HAP-1 (cell line): ENCODE measurements at regions not wholly inside any gene's neighbourhood (a gene's known extent, or its start where the extent isn't known, plus 50 kb on each side); places are given as distances from the start of the nearest gene placed in this dataset.

ENCODE experiments used
- DNase-seq, 2 experiments: peaks; one replicate each; pipeline ENCODE4 v3.0.0-alpha.2; 2016 to 2020; ENCODE audit warnings: low spot score in 2 of 2
- H3K27me3 ChIP-seq: fragments of 250-450 bp; sonication (Bioruptor Pico); 2 replicates; pipeline ENCODE4 v1.5.1; 2020; ENCODE audit warnings: low read depth, mild to moderate bottlenecking, moderate library complexity
- H3K36me3 ChIP-seq: fragments of 250-450 bp; sonication (Bioruptor Pico); replicated peaks from 2 replicates; pipeline ENCODE4 v1.5.1; 2020; ENCODE audit warnings: mild to moderate bottlenecking
- H3K4me1 ChIP-seq: fragments of 250-450 bp; sonication (Bioruptor Pico); 2 replicates; pipeline ENCODE4 v1.5.1; 2020; ENCODE audit warnings: mild to moderate bottlenecking
- H3K4me3 ChIP-seq: fragments of 250-450 bp; sonication (Bioruptor Pico); 2 replicates; pipeline ENCODE4 v1.5.1; 2020; ENCODE audit warnings: mild to moderate bottlenecking, moderate library complexity
- H3K9me3 ChIP-seq: fragments of 250-450 bp; sonication (Bioruptor Pico); 2 replicates; pipeline ENCODE4 v1.5.1; 2020; ENCODE audit warnings: mild to moderate bottlenecking, moderate library complexity
- in situ Hi-C: fragments of 300-500 bp; cut with MboI; formaldehyde crosslinking; loops from 3 replicates; pipeline ENCODE4 v1.14.3; 2020; ENCODE audit warnings: low sequenced_read_pairs, inconsistent platforms, mixed read lengths

DNA sequence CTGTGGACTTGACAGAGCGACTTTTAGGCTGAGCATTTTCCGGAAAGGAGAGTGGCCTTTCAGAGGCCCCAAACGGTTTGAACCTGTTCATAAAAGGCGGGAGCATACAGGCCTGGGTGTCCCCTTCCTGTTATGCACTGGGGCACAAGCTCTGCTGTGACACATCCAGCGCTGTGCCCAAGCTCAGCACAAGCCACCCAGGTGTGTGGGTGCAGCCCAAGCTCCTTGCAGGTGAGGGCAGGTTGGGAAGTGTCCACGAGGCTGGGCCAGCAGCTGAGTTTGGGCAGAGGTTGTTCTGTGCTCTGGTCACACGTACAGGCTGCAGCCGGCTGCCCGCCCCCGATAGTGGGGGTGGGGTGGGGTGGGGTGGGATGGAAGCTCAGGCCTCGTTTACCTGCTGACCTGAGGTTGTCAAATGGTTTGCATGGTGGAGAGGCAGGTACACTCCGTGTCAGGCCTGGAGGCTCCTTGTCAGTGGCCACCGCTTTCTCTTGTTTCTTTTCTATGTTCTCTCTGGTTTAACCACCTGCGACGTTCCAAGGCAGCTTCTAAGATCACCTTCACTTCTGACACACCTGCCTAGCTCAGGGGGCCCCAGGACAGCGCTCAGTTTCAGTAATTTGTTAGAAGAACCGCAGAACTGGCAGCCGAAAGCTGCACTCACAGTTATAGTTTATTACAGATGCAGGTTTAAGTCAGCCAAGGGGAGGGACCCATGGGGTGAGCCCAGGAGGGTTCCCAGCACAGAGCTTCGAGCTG is 194.7 kb upstream of the CIBAR2 start:
- Histone ChIP-seq H3K4me3 (no peak overlapping the region), H3K36me3 (no peaks in the 10 kb centered on the region), H3K9me3 (no peaks in the 10 kb centered on the region), H3K4me1 (peaks cover 3% of the 10 kb centered on the region; the same call in 1 of the 2 replicates), H3K27me3 (no peaks in the 10 kb centered on the region)
- in situ Hi-C loops, result no loop called here
- DNase-seq, result no peak

DNA sequence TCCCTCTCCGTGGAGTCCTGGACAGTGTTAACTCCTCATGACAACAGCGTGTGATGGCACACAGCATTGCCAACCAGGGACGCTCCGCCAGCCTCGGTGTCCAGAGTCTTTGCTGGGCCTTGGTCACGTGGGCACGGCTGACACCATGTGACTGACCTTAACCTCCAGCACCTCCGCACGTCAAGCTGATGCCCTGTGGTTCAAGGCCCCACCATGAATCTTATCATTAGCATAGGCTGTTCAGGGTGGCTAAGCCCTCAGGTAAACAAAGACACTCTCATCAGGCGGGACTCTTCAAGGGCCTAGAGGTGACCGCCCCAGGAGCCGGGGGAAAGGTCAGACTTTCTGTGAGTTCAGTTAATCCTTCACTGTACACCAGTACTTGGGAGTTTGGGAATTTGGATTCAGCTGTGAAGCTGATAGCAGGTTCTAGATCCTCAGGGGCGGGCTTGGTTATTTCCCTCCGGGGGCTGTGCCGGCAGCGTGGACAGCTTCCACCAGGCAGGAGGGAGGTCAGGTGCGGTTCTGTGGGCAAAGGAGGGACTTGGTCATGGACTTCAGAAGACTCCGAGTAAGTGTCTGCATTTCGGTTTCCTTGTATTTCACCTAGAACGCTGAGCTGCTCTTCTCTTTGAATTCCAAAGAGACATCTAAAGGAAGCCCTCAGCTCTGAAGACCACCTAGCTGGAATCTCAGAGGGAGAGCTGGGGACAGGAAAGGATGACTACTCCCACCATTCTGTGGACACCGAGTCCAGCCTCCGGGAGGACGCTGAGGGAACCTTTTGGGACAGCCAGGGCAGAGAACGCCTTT is 195.5 kb upstream of the CIBAR2 start:
- no peak overlapping the region for H3K4me3 ChIP-seq

DNA sequence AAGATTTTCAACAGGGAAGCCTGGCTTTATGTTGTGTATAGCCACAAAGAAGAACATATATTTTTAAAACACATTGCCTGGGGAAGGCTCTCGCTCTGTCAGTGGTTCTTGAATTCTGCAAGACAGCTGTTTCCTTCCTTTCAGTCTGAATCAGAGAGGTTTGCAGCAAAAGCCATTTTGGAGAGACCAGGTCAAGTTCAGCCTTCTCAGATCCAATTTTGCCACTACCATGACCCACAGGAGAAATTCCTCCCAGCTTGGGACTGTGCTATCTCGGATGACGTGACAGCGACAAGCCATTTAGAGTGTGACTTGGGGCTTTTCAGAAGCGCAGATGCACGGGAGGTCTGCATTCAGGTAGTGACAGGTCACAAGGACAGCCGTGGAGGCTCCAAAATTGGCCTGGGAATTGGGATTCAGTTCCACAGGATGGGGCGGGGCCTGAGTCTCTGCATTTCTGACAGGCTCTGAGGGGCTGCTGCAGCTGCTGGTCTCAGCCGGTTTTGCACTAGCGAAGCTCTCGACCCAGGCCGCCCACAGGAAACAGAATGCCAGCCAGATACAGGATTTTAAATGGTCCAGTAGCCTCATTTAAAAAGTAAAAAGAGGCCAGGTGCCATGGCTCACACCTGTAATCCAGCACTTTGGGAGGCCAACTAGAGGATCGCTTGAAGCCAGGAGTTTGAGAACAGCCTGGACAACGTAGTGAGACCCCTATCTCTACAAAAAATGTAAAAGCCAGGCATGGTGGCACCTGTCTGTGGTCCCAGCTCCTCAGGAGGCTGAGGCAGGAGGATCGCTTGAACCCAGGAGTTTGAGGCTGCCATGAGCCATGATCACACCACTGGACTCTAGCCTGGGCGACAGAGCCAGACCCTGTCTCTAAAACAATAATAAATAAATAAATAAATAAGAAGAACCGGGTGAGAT is 196.6 kb upstream of the CIBAR2 start:
- H3K27me3 ChIP-seq, result no peaks in the 10 kb centered on the region
- H3K4me3 ChIP-seq, result no peak overlapping the region
- no peaks in the 10 kb centered on the region for H3K36me3 ChIP-seq
- H3K9me3 ChIP-seq, result no peaks in the 10 kb centered on the region
- no peak for DNase-seq
- H3K4me1 ChIP-seq, result no peaks in the 10 kb centered on the region
- in situ Hi-C loops, result no loop called here

More for the DNA sequence above, 195.5 kb upstream of the CIBAR2 start:
- in situ Hi-C loops, result no loop called here
- Histone ChIP-seq H3K4me1 (peaks cover 3% of the 10 kb centered on the region; the same call in 1 of the 2 replicates), H3K9me3 (no peaks in the 10 kb centered on the region), H3K36me3 (no peaks in the 10 kb centered on the region), H3K27me3 (no peaks in the 10 kb centered on the region)
- DNase-seq, result no peak

DNA sequence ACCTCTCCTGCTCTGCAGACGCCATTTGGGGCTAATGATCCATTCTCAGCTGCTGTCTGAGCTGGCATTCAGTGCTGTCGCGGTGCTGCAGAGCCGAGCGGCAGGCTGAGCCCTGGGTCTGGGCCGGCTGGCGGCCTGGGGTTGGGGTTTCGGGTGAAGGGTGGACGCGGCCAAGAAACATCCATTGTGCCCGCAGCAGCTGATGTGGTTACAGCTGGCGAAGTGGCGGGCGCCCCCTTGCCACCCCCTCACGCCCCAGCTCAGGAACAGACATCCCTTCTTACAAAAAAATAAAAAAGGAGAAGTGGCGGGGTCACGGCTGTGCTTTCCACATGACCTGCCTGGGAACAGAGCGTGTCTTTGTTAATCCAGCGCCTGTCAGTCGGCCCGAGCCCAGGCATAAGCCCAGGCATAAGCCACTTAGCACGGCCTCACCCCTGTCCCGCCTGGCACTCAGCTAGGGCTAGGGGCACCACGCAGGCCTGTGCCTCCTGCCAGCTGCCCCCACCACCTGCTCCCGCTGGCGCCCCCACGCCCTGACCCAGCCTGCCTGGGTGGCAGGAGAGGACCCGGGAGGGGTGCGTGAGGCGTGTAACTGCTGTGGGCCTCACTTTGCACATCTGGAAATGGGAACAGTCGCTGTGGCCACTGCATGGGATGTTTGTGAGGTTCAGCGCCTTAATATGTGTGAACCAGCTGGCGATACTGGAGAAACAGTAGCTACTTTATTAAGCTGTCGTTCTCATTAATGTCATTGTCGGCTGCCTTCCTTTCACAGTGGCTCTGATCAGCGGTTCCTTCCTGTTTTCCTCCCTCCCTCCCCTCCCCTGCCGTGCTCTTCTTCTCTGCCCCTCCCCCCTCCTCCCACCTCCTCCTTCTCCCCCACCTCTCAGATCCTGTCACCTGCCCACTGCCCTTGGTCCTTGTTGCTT is 197.7 kb upstream of the CIBAR2 start:
- DNase-seq, result no peak
- Histone ChIP-seq H3K27me3 (no peaks in the 10 kb centered on the region), H3K4me1 (no peaks in the 10 kb centered on the region), H3K36me3 (no peaks in the 10 kb centered on the region), H3K4me3 (no peak overlapping the region), H3K9me3 (no peaks in the 10 kb centered on the region)
- in situ Hi-C loops, result no loop called here

DNA sequence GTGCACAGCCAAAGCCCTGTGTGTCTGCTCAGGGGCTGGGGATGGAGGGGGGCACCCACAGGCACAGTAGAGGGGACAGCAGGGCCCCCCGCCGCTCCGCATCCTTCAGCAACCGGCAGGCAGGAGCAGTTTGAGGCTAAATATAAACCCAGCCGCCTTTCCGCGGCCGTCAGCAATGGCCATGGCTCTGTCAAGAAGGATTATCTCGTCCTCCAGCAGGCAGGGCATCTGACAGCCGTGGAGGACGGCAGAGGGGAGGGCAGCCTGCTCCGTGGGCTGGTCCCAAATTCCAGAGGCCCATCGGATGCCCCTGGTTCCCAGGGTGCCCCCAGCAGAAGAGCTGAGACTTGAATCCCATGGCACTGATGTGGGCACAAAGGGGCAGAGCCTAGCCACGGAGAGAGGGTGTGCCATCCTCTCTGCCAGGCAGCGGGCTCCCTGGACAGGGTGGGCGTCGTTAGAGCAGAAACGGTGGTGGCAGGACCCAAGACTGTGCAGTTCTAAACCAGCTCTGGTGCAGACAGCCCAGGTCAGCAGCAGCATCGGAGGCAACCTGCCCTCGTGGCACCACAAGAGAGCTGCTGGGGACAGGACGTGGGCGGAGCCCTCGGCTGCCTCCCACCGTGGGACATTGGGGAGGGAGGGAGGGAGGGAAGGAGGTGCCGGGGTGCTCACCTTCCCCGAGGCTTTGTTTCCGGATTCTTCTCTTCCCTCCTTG is 198.8 kb upstream of the CIBAR2 start:
- DNase-seq, result no peak
- H3K36me3 ChIP-seq, result no peaks in the 10 kb centered on the region
- H3K4me1 ChIP-seq, result peaks cover under 1% of the 10 kb centered on the region; the same call in 1 of the 2 replicates
- no peaks in the 10 kb centered on the region for H3K9me3 ChIP-seq
- no peak overlapping the region for H3K4me3 ChIP-seq
- H3K27me3 ChIP-seq, result no peaks in the 10 kb centered on the region
- in situ Hi-C loops, result no loop called here

DNA sequence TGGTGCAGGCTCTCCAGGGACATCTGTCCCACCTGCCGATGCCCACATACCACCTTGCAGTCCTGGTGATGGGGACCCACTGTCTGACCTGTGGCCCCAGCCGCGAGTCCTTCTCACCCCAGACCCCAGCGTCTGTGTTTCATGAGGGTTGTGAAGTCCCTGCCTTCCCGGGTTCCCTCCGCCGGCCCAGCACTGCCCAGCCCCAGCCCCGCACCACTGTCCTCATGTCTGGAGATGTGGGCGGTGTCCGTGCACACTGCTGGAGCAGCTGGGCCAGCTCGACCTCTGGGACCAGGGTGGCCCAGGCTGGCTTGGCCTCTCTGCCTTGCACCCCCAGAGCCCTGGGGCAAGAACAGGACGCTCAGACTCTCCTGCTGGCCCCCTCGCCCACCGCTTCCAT is 199.5 kb upstream of the CIBAR2 start:
- Histone ChIP-seq H3K9me3 (no peaks in the 10 kb centered on the region), H3K36me3 (no peaks in the 10 kb centered on the region), H3K27me3 (no peaks in the 10 kb centered on the region), H3K4me3 (no peak overlapping the region), H3K4me1 (peaks cover 3% of the 10 kb centered on the region; the same call in 1 of the 2 replicates)
- in situ Hi-C loops, result no loop called here
- DNase-seq, result no peak

DNA sequence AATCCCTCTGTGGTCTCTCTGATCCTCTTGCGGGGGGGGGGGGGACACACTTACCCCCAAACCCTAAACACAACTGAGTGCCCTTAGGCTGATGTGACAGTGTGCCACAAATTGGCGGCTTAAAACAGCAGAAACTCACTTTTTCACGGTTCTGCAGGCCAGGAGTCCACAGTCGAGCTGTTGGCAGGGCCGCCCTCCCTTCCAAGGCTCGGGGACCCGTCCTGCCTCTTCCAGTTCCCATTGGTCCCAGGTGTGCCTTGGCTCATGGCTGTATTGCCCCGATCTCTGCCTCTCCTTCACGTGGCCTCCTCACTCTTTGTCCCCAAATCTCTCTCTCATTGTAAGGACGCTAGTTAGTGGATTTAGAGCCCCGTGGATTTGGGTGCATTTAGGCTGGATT is 199.9 kb upstream of the CIBAR2 start:
- Histone ChIP-seq H3K36me3 (no peaks in the 10 kb centered on the region), H3K27me3 (no peaks in the 10 kb centered on the region), H3K4me1 (peaks cover 3% of the 10 kb centered on the region; the same call in 1 of the 2 replicates), H3K9me3 (no peaks in the 10 kb centered on the region), H3K4me3 (no peak overlapping the region)
- in situ Hi-C loops, result no loop called here
- no peak for DNase-seq

DNA sequence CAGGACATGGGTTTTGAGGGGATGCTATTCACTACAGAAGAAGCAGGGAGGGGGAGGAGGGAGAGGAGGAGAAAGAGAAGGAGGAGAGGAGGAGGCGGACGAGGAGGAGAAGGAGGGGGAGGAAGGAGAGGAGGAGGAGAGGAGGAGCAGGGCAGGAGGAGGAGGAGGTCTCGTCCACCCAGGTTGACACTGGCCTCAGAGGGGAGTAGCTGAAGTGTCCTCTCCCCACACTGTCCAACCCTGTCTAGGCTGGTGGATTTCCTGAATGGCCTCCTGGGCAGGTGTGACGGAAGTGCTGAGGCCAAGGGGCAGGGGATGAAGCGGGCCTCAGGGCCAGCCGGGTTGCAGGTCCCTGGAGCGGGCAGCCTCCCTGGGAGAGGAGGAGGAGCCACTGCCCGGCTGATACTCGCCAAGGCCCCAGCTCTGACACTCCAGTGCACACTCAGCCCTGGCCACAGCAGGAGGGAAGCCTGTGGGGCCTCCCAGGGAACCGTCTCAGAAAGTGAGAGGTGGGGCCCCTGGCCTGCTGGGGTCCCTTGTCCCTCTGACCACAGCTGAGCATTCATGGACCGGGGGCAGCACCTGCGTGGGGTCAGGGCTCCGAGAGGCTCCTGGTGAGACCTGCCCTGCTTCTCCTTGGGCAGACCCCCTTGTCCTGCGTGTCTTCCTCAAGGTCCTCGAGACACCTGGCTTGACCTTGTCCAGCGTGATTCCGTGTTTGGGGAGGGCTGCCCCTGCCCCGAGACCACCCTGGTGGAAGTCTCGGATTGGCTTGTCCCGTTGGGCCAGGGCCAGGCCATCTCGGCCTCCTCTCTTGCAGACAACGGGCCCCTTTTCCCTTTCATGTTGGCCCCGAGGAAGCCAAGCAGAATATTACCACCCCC is 200.6 kb upstream of the CIBAR2 start:
- Histone ChIP-seq H3K27me3 (no peaks in the 10 kb centered on the region), H3K4me3 (no peak overlapping the region), H3K9me3 (no peaks in the 10 kb centered on the region), H3K36me3 (no peaks in the 10 kb centered on the region), H3K4me1 (peaks cover 3% of the 10 kb centered on the region; the same call in 1 of the 2 replicates)
- DNase-seq, result no peak
- in situ Hi-C loops, result no loop called here

DNA sequence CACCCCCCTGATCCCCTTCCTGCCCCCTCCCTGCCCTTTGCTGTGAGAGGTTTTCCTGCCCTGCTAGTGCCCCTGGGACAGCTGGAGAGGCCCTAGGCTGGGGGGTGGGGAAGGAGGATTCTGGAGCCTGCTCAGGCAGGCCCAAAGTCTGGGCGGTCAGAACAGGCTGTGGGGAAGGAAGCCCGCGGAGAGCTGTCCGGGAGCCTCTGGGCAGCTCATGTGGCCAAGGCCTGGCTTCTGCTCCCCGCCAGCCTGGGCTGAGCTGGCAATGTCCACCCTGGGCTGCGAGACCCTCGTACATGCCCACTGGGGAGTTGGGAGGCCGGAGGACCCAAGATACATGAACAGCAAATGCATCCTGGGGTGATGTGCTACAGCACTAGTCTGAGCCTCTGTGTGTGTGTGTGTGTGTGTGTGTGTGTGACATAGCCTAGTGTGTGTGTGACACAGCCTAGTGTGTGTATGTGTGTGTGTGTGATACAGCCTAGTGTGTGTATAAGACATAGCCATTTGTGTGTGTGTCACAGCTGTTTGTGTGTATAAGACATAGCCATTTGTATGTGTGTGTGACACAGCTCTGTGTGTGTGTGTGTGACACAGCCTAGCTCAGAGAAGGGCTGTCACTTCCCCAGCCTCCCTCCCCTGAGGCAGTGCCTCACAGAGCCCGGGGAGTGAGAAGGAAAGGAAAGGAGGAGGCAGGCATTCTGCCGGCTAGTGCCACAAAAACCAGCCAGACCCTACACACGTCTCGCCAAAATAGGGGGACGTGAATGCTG is 201.4 kb upstream of the CIBAR2 start:
- H3K4me1 ChIP-seq, result peaks cover 3% of the 10 kb centered on the region; the same call in 1 of the 2 replicates
- in situ Hi-C loops, result no loop called here
- no peaks in the 10 kb centered on the region for H3K27me3 ChIP-seq
- no peaks in the 10 kb centered on the region for H3K36me3 ChIP-seq
- H3K4me3 ChIP-seq, result no peak overlapping the region
- no peaks in the 10 kb centered on the region for H3K9me3 ChIP-seq
- DNase-seq, result no peak

DNA sequence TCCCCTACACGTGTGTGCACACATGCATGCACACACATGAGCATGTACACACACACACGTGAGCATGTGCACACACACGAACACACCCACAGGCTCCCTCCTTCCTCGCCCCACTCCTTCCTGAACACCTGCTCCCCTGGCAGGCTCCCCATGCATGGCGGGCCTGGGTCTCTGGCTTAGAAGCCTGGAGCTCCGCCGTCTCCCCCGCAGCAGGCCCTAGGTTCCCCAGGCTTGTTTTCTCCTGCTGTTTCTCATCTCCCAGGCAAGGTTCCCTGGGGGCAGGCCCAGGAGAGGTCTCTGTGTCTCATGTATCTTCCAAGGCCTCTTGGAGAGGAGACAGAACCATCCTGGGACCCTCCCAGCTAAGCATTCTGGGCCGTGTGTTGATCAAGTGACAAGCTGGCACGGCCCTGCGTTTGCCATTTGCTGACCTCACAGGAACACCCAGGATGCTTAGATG is 202.3 kb upstream of the CIBAR2 start:
- Histone ChIP-seq H3K9me3 (no peaks in the 10 kb centered on the region), H3K4me1 (peaks cover 3% of the 10 kb centered on the region; the same call in 1 of the 2 replicates), H3K27me3 (no peaks in the 10 kb centered on the region), H3K36me3 (no peaks in the 10 kb centered on the region), H3K4me3 (no peak overlapping the region)
- in situ Hi-C loops, result no loop called here
- DNase-seq, result no peak

DNA sequence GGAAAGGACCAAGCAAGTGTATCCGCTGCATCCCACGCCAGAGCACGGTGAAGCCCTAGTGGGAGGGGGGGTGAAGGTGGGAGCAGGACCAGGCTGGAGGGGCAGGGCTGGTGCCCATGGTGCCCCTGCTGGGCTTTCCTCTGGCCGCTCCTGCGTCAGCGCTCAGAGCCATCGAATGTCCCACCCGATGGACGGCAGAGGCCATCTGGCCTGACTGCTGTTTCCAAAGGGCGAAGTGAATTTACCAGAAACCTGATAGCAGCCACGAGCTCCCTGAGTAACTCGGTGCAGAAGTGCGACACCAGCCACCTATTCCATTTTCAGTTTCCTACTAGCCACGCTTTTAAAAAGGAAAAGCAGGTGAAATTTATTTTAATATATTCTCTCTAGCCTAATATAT is 203.6 kb upstream of the CIBAR2 start:
- no peak for DNase-seq
- no peak overlapping the region for H3K4me3 ChIP-seq
- H3K27me3 ChIP-seq, result no peaks in the 10 kb centered on the region
- peaks cover 3% of the 10 kb centered on the region; the same call in 1 of the 2 replicates for H3K4me1 ChIP-seq
- no peaks in the 10 kb centered on the region for H3K9me3 ChIP-seq
- no peaks in the 10 kb centered on the region for H3K36me3 ChIP-seq
- in situ Hi-C loops, result no loop called here
